ENCODE measurements at regions not wholly inside any gene's neighbourhood (a gene's known extent, or its start where the extent isn't known, plus 50 kb on each side); places are given as distances from the start of the nearest gene placed in this dataset.

GRCh38 chr22:25397616-25398015, 166.9 kb upstream of the GRK3 start:
- TF ChIP-seq CTCF (conservative IDR thresholded peaks at IDR 0.05; ENCODE audit: low read depth, low read length) (no peak), CEBPB (IDR thresholded peaks at IDR 0.05; ENCODE audit: low read depth, low read length) (no peak), POLR2A (IDR thresholded peaks at IDR 0.05; ENCODE audit: low read depth, low read length) (no peak), MAZ (IDR thresholded peaks at IDR 0.05; ENCODE audit: borderline replicate concordance, low read depth, low read length) (no peak)

Data from IMR-90 (cell line).